HT1080 (cell line): ENCODE measurements at regions not wholly inside any gene's neighbourhood (a gene's known extent, or its start where the extent isn't known, plus 50 kb on each side); places are given as distances from the start of the nearest gene placed in this dataset.

Experiments
- DNase-seq: peaks from one replicate; pipeline ENCODE4 v3.0.0-alpha.2; 2015; ENCODE audit warnings: low read depth

DNA sequence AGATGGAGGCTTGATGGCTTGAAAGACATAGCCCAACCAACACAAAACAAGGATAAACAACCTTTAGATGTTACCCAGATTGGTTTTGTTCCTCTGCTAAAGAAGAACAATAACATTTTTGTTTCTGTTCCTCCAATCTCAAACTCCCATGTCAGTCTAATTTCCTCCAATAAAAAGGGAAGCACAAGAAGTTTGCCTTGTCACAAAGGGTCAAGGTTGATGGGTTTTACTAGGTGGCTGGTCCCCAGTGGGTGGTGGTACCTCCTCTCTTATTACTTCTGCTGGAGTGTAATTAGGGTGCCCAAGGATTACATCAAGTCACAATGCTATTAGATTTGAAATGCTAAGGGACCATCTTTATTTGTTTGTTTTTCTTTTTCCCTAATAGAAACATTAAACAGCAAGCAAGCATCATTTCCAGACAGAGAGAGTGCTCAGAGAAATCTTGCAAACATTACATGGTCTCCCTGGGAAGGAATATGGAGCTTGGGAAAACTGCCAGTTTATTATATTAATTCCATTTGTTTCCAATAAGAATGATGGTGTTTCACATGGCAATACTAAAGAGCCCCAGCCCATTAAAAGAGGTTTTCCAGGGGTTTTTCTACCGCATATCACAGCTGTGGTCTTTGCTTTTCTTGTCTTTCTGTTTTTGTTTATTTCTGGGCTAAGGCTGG lies 78.3 kb upstream of the AOAH start:
- DNase-seq: no peak

DNA sequence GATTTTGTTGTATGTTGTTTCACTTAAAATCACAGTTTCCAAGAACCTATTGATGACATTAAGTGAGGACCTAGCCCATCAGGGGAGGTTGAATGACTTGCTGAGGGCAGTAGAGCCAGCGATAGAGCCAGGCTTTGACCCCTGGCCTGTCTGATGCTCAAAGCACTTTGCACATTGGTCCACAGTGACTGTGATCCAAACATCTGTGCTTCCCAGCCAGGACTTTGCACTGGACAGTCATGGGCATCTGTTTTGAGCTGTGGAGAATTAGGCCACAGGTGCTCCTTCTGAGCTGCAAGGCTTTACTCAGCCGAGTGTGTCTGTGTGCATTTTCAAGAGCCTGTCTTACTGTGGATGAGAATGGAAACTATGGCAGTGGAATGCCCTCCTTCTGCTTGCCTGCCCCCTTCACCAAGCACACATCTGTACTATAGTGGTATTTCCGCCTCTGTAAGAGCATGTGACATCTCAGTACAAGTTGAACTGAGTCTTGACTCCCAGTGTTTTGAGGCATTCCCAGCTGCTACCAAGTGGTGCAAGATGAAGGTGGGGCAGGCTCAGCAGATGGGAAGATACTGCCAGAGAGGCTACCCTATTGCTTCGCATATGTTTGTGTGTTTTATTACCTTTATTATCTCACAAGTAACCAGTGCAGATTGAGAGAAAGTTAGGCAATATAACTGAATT lies 72.7 kb upstream of the AOAH start:
- no peak for DNase-seq

DNA sequence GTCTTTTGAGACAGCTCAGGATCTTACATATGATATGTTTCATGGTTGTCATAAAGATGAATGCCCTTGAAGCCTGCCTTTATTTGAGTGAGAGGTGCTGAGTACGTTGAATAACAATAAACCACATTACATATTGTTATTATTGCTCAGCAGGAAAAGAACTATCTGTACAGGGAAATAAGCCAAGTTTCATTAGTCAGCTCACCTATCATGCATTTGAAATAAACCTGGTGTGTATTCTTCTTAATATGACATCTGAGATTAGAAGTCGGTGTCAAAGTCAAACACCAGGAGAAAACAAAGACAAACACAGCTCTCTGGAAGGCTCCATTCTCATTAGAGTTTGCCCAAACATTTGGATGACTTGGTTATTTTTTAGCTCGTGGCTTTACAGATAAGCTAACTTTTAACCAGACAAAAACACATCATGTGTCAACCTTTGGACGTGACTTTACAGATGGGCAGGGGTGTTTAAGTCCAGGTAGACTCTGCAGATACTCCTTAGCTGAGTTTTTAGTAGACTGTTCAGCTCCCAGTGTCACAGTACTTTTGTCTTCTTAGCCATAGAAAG lies 71.2 kb upstream of the AOAH start:
- no peak for DNase-seq

DNA sequence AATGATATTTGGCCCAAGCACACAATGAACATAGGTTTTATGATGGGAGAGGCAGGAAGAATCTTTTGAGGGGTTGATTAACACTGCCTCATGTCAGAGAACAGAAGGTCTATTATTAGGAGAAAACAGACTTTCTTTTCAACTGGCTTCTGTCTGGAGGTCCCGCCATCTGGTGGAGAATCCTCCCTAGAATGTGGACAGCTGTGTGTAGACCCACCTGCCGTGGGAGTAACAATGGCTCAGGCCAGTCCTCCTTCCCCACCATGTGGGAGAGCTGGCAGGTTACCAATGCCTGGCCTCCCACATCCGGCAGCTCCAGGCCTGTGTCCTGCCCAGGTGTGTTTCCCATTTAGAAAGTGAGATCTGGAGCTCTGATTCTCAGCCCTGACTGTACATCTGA lies 70.4 kb upstream of the AOAH start:
- DNase-seq: peak; percentile 46

DNA sequence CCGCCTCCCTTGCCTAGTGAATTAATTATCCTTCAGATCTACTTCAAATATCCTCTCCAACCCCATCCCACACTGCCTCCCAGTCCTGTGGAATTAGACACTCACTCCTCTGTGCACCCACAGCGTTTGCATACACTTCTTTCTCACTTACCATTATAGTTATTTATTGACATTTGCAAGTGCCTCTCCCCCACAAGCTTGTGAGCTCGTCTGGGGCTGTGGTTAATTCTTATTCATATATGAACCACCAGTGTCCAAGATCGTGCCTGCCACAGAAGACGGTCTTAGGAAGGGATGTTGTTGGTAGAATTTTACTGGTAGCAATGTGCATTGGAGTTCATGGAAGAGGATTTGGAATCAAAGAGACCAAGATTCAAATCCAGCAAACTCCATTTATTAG lies 68.1 kb upstream of the AOAH start:
- DNase-seq: no peak

DNA sequence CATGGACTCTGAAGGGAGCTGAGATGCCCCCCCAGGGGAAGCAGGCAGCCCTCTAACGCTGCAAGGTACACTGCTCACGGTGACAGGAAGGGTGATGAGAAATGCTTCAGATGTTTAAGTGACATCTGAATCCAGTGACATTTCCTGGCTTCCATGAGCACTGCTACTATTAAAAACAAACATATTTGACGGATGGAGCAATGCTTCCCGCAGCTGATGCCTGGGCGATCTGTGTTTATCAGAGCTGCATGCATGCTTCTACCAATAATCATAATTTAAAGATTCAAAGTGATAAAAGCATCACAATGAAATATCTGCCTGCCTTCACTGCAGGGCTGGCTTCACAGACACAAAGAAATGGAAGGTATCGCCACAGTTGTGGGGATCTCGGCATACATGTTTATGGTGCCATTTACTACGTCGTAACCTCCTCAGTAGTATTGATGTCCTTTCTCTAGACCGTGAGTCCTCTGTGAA lies 66.1 kb upstream of the AOAH start:
- no peak for DNase-seq

DNA sequence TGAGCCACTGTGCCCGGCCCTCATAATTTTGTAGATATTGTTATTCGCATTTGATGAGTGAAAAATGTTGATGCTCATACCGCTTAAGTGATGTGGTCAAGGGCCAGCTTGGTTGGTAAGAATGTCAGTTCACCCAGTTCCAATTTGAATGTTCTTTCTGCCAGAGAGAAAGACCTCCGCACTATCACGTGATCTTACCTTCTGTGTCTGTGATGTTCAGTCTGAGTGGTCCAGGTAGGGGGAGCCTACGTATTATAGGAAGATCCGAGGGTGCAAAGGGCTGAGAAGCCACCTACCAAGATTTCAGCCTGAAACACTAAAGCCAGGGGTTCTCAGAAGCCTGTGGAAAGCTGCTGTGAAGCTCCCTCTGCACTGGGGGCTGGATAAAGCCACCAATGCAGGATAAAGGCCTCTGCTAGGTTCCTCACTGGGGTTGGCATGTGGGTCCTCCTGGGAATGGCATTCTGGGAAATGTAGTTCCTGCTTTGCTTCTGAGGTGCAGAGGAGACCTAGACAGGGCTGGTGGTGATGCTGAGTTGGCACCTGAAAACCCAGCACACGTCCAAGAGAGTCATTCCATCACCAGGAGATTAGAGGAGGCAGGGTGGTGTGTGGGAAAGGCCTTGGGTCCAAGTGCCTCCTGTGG lies 64.7 kb upstream of the AOAH start:
- DNase-seq: no peak

DNA sequence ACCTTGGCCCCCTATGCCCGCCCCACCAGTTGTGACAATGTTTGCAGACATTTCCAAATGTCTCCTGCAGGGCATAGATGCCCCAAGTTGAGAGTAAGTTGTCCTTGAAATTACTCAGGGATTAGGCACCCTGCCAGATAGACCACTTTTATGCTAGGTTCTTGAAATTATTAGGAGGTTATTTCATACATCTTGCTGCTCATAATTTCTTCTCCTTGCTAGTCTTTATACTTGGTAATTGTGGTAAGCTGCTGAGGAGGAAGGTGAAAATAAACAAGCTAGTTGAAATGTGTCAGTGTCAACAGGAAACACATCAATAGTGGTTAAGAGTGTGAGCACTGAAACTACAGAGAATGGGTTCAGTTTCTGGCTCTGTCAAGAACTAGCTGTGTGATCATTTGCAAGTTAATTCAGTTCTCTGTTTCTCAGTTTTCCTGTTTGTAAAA lies 63.7 kb upstream of the AOAH start:
- DNase-seq: no peak

DNA sequence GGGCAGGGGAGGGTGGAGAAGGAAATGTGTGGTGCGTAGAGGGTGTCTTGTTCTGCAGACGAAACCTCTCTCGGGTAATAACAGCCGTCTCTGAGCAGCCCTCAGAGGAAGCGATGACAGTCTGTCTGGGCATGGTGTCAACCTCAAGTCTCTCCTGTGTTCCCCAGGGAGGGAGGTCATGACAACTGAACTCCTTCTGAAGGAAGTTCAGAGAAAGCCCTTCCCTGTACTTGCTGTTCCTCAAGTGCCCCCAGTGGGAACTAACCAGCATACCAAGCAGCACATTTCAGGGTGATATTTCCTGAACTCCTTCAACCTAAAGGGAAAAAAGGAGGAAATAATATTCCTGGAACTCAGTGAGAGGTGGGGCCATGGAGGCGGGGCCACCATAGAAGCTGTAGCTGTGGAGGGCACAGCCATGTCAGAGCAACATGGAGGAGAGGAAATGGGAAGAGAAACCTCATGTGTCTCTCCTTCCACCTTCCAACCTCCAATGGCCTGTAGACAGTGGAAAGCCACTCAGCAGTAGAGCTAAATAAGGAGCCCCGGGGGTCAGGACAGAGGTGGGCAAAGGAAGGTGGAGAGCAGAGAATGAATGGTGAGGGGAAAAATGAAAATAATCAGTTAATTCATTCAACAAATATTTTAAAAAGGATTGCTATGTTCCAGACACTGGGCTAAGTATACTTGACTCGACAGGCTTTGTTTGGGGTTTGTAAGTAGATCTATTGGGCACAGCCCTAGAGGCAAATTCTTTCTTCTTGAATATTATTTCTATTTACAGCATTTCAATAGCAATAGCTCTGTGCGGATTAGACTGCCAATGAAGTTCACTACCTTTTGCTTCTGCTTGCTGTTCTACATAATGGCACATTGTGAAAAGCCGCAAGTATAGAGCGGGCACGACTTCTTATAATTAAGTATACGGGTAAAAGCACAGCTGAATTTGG lies 61.0 kb upstream of the AOAH start:
- DNase-seq: peak; percentile 41

DNA sequence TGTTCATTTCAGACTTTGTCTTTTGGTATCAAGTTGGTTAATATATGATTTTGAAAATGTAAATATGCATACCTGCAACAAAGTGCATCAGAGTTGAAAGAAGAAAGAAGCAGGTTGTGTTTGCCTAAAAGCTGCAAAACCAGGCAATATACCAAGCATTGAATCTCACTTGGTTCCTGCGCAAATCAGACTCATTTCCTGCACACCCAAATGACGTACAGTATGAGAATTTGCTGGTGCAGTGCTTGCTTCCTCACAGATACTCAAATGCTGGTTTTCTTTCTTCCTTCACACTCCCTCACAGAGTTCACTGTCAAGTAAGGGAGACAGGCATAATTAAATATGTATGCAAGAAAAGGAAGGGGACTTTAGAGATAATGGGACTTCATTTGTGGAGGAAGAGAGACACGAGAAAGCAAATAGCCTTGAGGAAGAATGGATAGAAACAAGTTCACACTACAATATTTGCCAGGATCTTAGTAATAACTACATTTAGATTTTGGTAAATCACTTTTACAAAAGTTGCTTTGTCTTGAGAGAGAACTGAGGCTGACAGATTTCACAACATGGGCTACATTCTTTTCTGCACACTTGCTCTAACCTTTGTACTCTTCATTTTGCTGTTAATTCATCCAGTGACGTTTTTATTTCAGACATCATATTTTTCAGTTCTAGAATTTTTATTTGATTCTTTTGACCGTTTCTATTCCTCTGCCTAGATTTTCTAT lies 56.9 kb upstream of the AOAH start:
- DNase-seq: no peak

DNA sequence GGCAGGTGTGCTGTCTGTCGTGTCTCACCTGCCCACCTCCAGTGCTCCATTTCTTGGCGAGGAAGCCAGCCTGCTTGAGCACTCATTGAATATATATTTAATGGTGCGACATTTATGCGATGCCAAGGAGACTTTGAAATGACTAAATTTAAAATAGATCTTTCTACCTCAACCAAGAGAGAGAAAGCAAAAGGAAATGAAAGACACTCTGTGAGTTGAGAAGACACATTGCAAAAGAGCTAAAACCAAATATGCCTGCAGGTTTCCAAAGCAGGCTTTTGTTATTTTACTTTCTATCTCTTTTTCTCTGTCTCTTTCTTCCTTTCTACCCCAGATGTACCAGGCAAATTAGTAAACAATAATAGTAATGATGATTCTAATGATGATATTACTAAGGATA lies 53.6 kb upstream of the AOAH start:
- DNase-seq: no peak

DNA sequence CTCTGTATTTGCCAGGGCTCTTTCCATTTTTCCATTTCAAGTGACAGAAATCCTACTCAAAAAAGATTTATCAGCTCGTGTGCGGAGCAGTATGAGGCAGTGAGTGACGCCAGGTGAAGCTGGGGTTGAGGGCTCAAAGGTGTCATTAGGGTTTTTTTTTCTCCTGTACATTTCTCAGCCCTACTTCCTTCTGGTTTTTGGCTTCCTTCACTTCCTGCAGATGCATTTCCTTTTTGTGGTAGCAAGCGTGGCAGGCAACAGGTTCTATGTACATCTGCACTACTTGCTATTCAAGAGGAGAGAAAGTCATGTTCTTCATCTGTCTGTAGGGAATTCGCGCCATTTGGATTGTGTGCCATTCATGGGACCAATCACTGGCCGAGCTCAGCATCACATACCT lies 52.8 kb upstream of the AOAH start:
- no peak for DNase-seq

DNA sequence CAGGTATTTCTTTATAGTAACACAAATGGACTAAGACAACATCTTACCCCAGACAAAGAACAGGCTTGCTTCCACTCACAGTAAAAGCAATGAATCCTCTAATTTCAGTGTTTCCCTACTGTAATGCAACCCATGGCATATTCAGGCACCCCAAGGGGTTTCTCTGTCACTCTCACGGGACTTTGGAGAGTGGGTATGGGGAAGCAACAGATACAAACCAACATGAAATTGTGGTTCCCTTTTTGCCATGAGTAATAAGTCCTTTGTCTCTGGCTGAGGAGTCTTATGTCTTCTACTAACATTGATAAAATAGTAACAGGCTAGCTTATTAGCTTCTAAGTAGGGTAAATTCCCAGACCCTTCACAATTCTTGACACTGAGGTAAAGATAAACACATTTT lies 51.4 kb upstream of the AOAH start:
- no peak for DNase-seq

DNA sequence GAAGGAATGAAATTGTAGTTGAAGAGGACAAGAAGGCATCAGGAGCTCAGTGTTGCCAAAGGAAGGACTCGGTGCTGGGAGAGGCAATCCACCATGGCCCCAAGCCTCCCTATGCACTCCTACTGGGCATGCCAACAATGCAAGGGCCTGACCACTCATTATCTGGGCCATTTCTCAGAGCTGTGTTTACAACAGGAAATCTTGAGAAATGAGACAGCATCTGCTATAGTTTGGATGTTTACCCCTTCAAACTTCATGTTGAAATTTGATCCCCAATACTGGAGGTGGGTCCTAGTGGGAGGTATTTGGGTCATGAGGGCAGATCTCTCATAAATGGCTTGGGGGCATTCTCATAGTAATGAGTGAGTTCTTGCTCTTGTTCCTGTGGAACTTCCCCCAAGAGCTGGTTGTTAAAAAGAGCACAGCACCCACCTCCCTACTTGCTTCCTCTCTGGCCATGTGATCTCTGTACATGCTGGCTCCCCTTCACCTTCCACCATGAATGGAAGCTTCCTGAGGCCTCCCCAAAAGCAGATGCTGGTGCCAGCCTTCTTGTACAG lies 50.8 kb upstream of the AOAH start:
- no peak for DNase-seq
